HEK293T (cell line): ENCODE measurements at regions not wholly inside any gene's neighbourhood (a gene's known extent, or its start where the extent isn't known, plus 50 kb on each side); places are given as distances from the start of the nearest gene placed in this dataset.

Experiments
- CTCF ChIA-PET: fragments of 350-600 bp; formaldehyde crosslinking; extraction: SDS; loops from one replicate; lab custom pipeline; 2021; ENCODE audit warnings: antibody characterized with exemption, inconsistent platforms; lab: Yijun Ruan, JAX
- POLR2A ChIA-PET: fragments of 350-600 bp; formaldehyde crosslinking; extraction: SDS; loops from one replicate; lab custom pipeline; 2020; ENCODE audit warnings: antibody characterized with exemption, inconsistent platforms; lab: Yijun Ruan, JAX
- DNase-seq: peaks from one replicate; pipeline ENCODE4 v3.0.0; 2012; ENCODE audit warnings: mixed read lengths; ENCODE audit errors: extremely low spot score
- ARNT ChIP-seq: fragments of 450-650 bp; IDR thresholded peaks from 2 replicates; pipeline ENCODE4 v1.6.1; 2017; ENCODE audit warnings: mild to moderate bottlenecking
- BHLHE40 ChIP-seq: fragments of 450-650 bp; IDR thresholded peaks from 2 replicates; pipeline ENCODE4 v1.6.1; 2016; ENCODE audit warnings: mild to moderate bottlenecking, moderate library complexity, borderline replicate concordance
- CTBP1 ChIP-seq: fragments of 450-650 bp; IDR thresholded peaks from 2 replicates; pipeline ENCODE4 v1.6.1; 2016; ENCODE audit warnings: borderline replicate concordance
- ELF4 ChIP-seq: fragments of 450-650 bp; IDR thresholded peaks from 2 replicates; pipeline ENCODE4 v1.6.1; 2017; ENCODE audit warnings: antibody characterized with exemption
- FOXA1 ChIP-seq: fragments of 450-650 bp; IDR thresholded peaks from 2 replicates; pipeline ENCODE4 v1.6.1; 2016; ENCODE audit warnings: mild to moderate bottlenecking
- FOXK2 ChIP-seq: fragments of 450-650 bp; IDR thresholded peaks from 2 replicates; pipeline ENCODE4 v1.6.1; 2016; ENCODE audit warnings: mild to moderate bottlenecking
- FOXM1 ChIP-seq: fragments of 450-650 bp; IDR thresholded peaks from 2 replicates; pipeline ENCODE4 v1.6.1; 2017; ENCODE audit warnings: mild to moderate bottlenecking, borderline replicate concordance
- HDGF ChIP-seq: fragments of 450-650 bp; IDR thresholded peaks from 2 replicates; pipeline ENCODE4 v1.6.1; 2017; ENCODE audit warnings: antibody characterized with exemption, borderline replicate concordance
- L3MBTL2 ChIP-seq: fragments of 450-650 bp; conservative IDR thresholded peaks from 2 replicates; pipeline ENCODE4 v1.6.1; 2016; ENCODE audit warnings: mild to moderate bottlenecking
- LEF1 ChIP-seq: fragments of 450-650 bp; IDR thresholded peaks from 2 replicates; pipeline ENCODE4 v1.6.1; 2017; ENCODE audit warnings: mild to moderate bottlenecking, borderline replicate concordance
- NFRKB ChIP-seq: fragments of 450-650 bp; IDR thresholded peaks from 2 replicates; pipeline ENCODE4 v1.6.1; 2016; ENCODE audit warnings: mild to moderate bottlenecking, moderate library complexity
- PKNOX1 ChIP-seq: fragments of 450-650 bp; IDR thresholded peaks from 2 replicates; pipeline ENCODE4 v1.6.1; 2016
- SP1 ChIP-seq: fragments of 450-650 bp; IDR thresholded peaks from 2 replicates; pipeline ENCODE4 v1.6.1; 2017
- SUZ12 ChIP-seq: fragments of 450-650 bp; IDR thresholded peaks from 2 replicates; pipeline ENCODE4 v1.6.1; 2016; ENCODE audit warnings: mild to moderate bottlenecking
- TARDBP ChIP-seq: fragments of 450-650 bp; IDR thresholded peaks from 2 replicates; pipeline ENCODE4 v1.6.1; 2016
- ZNF384 ChIP-seq: fragments of 450-650 bp; IDR thresholded peaks from 2 replicates; pipeline ENCODE4 v1.6.1; 2016

- no peak for TF ChIP-seq SUZ12
- TF ChIP-seq HDGF = no peak
- TF ChIP-seq SP1 = no peak
- TF ChIP-seq CTBP1 = no peak
- no peak for TF ChIP-seq BHLHE40
- no peak for TF ChIP-seq FOXA1
- no peak for TF ChIP-seq LEF1
- TF ChIP-seq NFRKB = no peak
- no peak for TF ChIP-seq ZNF384
- TF ChIP-seq FOXK2 = no peak
- TF ChIP-seq TARDBP = no peak
- no peak for TF ChIP-seq ARNT
- TF ChIP-seq PKNOX1 = no peak
- no peak for TF ChIP-seq FOXM1
- no peak for TF ChIP-seq L3MBTL2
- TF ChIP-seq ELF4 = no peak
- ChIA-PET POLR2A (no interaction called here), CTCF (interaction anchor here (1.1 kb wide), 1 partner anchor 10 kb away, joined by 4 read pairs; no protein-coding TSS in a partner anchor)
- no peak for DNase-seq
Measured at GRCh38 chr2:47249157-47249900, 73.0 kb upstream of the CALM2 start.

- DNase-seq = no peak
- ChIA-PET CTCF (no interaction called here), POLR2A (no interaction called here)
- no peak for TF ChIP-seq ELF4
- TF ChIP-seq CTBP1 = no peak
- no peak for TF ChIP-seq TARDBP
- TF ChIP-seq PKNOX1 = no peak
- TF ChIP-seq LEF1 = no peak
- TF ChIP-seq HDGF = no peak
- no peak for TF ChIP-seq SUZ12
- no peak for TF ChIP-seq FOXA1
- no peak for TF ChIP-seq SP1
- TF ChIP-seq FOXK2 = no peak
Measured at GRCh38 chr2:47243596-47244323, 67.4 kb upstream of the CALM2 start.

DNA sequence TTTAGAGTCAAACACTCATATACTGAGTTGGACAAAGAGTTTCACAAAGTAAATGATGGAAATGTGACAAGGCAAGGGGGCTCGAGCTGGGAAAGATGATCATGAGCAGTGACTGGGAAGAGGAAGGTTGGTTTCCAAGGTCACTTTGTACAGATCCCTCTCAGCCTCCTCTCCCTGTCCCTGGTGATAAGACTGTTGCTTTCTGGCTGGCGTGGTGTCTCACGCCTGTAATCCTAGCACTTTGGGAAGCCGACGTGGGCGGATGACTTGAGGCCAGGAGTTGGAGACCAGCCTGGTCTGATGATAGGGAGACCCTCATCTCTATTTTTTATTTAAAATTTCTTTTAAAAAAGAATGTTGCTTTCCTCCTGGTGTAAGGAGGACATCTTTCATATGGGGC, 65.4 kb upstream of the CALM2 start:
- DNase-seq = no peak
- TF ChIP-seq SP1 = no peak
- TF ChIP-seq BHLHE40 = no peak
- no peak for TF ChIP-seq FOXM1
- TF ChIP-seq FOXA1 = no peak
- no peak for TF ChIP-seq NFRKB
- no peak for TF ChIP-seq HDGF
- no peak for TF ChIP-seq CTBP1
- no peak for TF ChIP-seq LEF1
- no peak for TF ChIP-seq PKNOX1
- TF ChIP-seq ARNT = no peak
- TF ChIP-seq L3MBTL2 = no peak
- TF ChIP-seq FOXK2 = no peak
- CTCF ChIA-PET = interaction anchor here (1.2 kb wide), 1 partner anchor 15 kb away, joined by 3 read pairs; no protein-coding TSS in a partner anchor
- POLR2A ChIA-PET = no interaction called here

DNA sequence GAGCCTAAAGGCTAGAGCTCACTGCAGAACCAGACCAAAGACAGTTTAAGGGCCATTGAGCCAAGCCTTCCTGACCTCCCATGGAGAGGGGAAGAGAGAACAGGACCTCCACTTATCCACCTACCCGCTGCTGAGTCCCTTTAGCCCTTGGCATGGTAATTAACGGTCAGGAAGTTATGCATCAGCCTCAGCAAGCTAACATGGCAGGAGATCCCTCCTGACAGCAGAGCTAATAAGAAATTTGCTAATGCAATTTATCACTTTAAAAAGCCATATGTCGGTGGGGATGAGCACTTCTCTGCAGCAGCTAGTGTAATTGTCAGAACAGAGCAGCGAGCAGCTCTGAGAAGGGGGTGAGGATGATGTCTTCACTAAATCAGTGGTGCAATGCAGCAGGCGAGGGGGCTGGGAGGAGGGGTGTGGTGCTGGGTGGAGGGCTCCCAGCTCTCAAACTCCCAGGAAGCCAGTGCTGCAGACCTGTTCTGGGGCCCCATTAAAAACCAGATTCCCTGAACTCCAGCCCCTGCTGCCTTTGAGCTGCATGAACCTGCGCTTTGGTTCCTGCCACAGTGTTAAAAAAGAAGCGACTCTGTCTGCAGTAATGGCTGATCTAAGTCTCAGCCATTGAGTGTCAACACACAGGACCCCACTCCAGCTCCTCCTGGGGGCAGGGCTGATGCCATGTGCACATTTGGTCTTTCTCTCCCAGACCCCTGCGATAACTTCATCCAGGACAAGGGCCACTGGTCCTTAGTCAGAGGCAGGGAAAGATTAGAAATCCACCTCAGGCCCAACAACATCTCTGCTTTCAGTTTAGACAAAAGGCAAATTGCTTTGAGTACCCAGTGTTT, 63.0 kb upstream of the CALM2 start:
- CTCF ChIA-PET = interaction anchor here (0.6 to 1.0 kb wide), 3 partner anchors 9 to 97 kb away, joined by 3 to 4 read pairs (median 3); no protein-coding TSS in a partner anchor

More for the DNA sequence above, 63.0 kb upstream of the CALM2 start:
- POLR2A ChIA-PET = no interaction called here
- TF ChIP-seq TARDBP (no peak), ARNT (no peak), NFRKB (no peak), FOXM1 (no peak), ELF4 (no peak), FOXA1 (no peak), PKNOX1 (no peak), L3MBTL2 (no peak), BHLHE40 (no peak), LEF1 (no peak)
- no peak for DNase-seq
